Suprapubic skin (tissue), 4 donors: ENCODE measurements at regions not wholly inside any gene's neighbourhood (a gene's known extent, or its start where the extent isn't known, plus 50 kb on each side); places are given as distances from the start of the nearest gene placed in this dataset.

Experiments used
- CTCF ChIP-seq, 2 donors: fragments of 200-600 bp in 1 of 2; fragments of 450-650 bp in 1 of 2; sonication (generic) in 1 of 2; IDR thresholded peaks; one replicate each; pipeline ENCODE4 v1.5.1; 2016 to 2019; ENCODE audit warnings: antibody characterized with exemption in 2 of 2, mild to moderate bottlenecking in 1 of 2, moderate library complexity in 1 of 2
- POLR2A ChIP-seq, 2 donors: fragments of 450-650 bp; IDR thresholded peaks; one replicate each; pipeline ENCODE4 v1.6.1; 2017; ENCODE audit warnings: antibody characterized with exemption in 2 of 2, mild to moderate bottlenecking in 2 of 2, moderate library complexity in 2 of 2
- POLR2AphosphoS5 ChIP-seq, 3 donors: sonication (generic); formaldehyde crosslinking; IDR thresholded peaks; one replicate each; pipeline ENCODE4 v1.6.1; 2017; ENCODE audit warnings: antibody characterized with exemption in 3 of 3

- no peak for TF ChIP-seq POLR2A (IDR thresholded peaks at IDR 0.05)
- TF ChIP-seq CTCF (IDR thresholded peaks at IDR 0.05) = no peak
- TF ChIP-seq POLR2AphosphoS5 (IDR thresholded peaks at IDR 0.05) = no peak
Measured at GRCh38 chr5:14956423-14957046, 85.0 kb upstream of the ANKH start.
